ENCODE measurements at regions not wholly inside any gene's neighbourhood (a gene's known extent, or its start where the extent isn't known, plus 50 kb on each side); places are given as distances from the start of the nearest gene placed in this dataset.
A peak's percentile ranks its signal among the peaks of the same experiment; 100 is the strongest.
"Not testable (repeated sequence)": the region's sequence is repeated elsewhere in the genome, so short reads cannot be mapped to it uniquely, and the experiment has no call there.

DNA sequence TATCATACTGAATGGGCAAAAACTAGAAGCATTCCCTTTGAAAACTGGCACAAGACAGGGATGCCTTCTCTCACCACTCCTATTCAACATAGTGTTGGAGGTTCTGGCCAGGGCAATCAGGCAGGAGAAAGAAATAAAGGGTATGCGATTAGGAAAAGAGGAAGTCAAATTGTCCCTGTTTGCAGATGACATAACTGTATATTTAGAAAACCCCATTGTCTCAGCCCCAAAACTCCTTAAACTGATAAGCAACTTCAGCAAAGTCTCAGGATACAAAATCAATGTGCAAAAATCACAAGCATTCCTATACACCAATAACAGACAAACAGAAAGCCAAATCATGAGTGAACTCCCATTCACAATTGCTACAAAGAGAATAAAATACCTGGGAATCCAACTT is 52.5 kb upstream of the CCDC71L start:
- not testable (repeated sequence) for H3K4me3 Mint-ChIP-seq; H3K27me3 Mint-ChIP-seq; H3K4me1 Mint-ChIP-seq; ATAC-seq; DNase-seq; H3K36me3 Mint-ChIP-seq (ENCODE audit: low read depth)
- H3K9me3 Mint-ChIP-seq = peaks cover 14% of the 10 kb centered on the region
- H3K27ac Mint-ChIP-seq = peak overlapping the region; percentile 5

DNA sequence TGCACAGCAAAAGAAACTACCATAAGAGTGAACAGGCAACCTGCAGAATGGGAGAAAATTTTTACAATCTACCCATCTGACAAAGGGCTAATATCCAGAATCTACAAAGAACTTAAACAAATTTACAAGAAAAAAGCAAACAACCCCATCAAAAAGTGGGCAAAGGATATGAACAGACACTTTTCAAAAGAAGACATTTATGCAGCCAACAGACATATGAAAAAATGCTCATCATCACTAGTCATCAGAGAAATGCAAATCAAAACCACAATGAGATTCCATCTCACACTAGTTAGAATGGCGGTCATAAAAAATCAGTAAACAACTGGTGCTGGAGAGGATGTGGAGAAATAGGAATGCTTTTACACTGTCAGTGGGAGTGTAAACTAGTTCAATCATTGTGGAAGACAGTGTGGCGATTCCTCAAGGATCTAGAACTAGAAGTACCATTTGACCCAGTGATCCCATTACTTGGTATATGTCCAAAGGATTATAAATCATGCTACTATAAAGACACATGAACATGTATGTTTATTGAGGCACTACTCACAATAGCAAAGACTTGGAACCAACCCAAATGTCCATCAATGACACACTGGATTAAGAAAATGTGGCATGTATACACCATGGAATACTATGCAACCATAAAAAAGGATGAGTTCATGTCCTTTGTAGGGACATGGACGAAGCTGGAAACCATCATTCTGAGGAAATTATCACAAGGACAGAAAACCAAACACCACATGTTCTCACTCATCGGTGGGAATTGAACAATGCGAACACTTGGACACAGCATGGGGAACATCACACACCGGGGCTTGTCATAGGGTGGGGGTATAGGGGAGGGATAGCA is 53.9 kb upstream of the CCDC71L start:
- peaks cover 12% of the 10 kb centered on the region for H3K4me1 Mint-ChIP-seq
- peaks cover 21% of the 10 kb centered on the region for H3K9me3 Mint-ChIP-seq
- H3K36me3 Mint-ChIP-seq (ENCODE audit: low read depth); H3K4me3 Mint-ChIP-seq; H3K27me3 Mint-ChIP-seq; ATAC-seq; DNase-seq: not testable (repeated sequence)
- peak overlapping the region; percentile 50 for H3K27ac Mint-ChIP-seq

DNA sequence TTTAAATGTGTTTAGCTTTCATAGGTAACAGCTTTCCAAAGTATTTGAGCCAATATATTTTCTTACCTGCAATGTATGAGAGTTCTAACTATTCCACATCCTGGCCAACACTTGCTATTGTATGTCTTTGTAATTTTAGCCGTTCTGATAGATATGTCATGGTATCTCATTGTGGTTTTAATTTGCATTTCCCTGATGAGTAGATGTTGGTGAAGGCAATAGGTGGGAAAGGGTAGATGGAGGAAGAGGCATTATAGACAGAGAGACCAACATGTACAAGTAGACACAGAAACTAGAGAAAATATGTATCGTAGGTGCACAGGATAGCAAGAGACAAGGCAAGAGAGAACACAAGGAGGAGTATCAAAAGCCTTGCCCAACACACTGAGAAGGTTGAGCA is 54.8 kb upstream of the CCDC71L start:
- no peak overlapping the region for H3K27ac Mint-ChIP-seq
- peaks cover 18% of the 10 kb centered on the region for H3K4me1 Mint-ChIP-seq
- DNase-seq (no peak), ATAC-seq (peak; percentile 52)
- H3K9me3 Mint-ChIP-seq = peaks cover 22% of the 10 kb centered on the region
- no peak overlapping the region for H3K4me3 Mint-ChIP-seq
- H3K27me3 Mint-ChIP-seq = no peaks in the 10 kb centered on the region
- peaks cover 3% of the 10 kb centered on the region for H3K36me3 Mint-ChIP-seq (ENCODE audit: low read depth)

DNA sequence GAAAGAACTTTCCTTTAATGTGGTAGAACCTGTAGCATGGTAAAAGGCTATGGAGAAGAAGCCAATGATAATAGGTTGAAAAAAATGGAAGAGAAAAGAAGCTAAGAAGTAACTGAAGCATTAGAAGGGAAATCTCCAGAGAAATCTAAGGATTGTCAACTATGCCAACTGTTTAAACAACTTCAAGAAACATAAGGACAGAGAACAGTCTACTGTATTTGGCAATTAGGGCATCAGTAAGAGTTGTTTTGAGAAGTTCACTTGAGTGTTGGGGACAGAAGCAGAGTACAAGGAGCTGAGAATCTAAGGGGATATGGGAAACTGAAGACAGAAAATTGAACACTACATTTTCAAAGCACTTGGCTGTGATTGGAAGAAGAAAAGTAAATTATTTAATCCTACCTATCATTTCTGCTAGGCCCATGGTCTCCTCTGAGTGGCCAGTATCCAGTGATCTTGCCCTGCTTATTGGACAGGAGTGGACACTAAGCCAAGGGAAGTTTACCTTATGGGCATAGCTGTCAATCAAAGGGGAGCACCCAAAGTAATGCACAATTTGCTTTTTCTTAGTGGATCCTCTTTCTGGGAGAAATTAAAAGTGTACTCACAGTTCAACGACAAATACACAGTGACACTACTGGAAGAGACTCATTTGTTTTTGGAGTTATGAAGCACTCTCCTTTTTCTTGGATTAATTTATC is 56.4 kb upstream of the CCDC71L start:
- Mint-ChIP-seq H3K4me3 (no peak overlapping the region), H3K36me3 (ENCODE audit: low read depth) (peaks cover 3% of the 10 kb centered on the region), H3K9me3 (peaks cover 15% of the 10 kb centered on the region), H3K4me1 (peaks cover 22% of the 10 kb centered on the region), H3K27ac (no peak overlapping the region), H3K27me3 (no peaks in the 10 kb centered on the region)
- DNase-seq = no peak
- ATAC-seq = no peak

DNA sequence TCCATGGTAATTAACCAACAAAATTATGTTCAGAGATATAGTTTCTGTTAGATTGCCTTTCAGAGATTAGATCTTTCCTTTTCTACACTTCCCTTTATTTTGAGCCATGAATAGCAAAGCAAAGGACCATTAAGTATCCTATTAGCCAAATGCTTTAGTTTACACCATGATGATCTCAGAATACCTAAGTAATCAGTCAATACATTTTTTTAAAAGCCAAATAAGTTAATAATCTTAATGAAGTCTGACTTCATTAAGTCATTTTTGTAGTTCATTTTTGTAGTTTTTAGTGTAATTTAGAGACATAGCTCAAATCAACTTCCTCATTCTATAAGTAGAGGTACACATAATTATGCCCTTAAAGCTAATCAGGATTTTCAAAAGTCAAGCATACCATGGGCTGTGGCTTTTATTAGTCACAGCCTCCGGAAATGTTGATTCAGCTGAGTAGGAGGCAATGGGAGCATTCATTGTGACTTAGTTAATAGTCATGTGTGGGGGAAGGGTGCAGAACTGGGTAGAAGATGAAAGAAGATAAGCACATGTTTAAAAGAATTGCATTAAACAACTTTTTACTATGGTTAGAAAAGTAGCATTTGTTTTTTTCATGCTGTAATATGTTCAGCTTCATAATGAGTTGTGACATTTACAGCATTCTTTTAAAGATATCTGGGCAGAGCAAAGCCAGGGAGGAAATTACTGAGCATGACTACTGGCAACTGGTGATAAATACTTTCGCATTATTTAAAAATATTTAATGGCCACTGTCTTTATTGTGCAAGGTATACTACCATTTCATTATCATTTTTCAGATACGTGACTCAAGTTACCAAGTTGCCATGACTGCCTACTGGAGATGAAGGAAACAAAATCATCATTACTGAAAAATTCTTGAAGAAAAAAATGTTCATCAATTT is 57.3 kb upstream of the CCDC71L start:
- ATAC-seq = peak; percentile 95
- Mint-ChIP-seq H3K9me3 (peaks cover 11% of the 10 kb centered on the region), H3K36me3 (ENCODE audit: low read depth) (peaks cover 3% of the 10 kb centered on the region)

DNA sequence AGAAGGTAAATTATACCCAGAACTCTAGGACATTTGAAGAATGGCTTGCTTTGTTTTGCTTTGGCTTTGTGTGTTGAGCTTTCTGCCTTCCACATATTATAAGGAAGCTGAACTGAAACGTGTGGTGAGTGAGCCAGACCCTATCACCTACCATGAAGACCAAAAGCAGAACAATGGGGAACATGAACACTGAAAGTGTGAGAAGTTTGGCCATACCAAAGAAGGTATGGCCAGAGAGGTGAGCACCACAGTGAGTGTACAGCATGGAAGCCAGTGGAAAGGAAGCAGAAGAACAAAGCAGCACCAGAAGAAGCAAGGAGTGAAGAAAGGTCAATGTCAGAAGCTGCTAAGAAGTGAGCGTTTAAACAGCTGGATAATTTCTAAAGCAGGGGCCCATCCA is 59.7 kb upstream of the CCDC71L start:
- H3K27ac Mint-ChIP-seq = peak overlapping the region; percentile 20
- peaks cover 1% of the 10 kb centered on the region for H3K27me3 Mint-ChIP-seq
- no peak overlapping the region for H3K4me3 Mint-ChIP-seq
- H3K36me3 Mint-ChIP-seq (ENCODE audit: low read depth) = peaks cover 2% of the 10 kb centered on the region
- H3K9me3 Mint-ChIP-seq = peaks cover 11% of the 10 kb centered on the region
- H3K4me1 Mint-ChIP-seq = peaks cover 24% of the 10 kb centered on the region
- DNase-seq (no peak), ATAC-seq (no peak)

More for the DNA sequence above, 57.3 kb upstream of the CCDC71L start:
- no peaks in the 10 kb centered on the region for H3K27me3 Mint-ChIP-seq
- H3K4me3 Mint-ChIP-seq = no peak overlapping the region
- DNase-seq = peak; percentile 80
- no peak overlapping the region for H3K27ac Mint-ChIP-seq
- H3K4me1 Mint-ChIP-seq = peaks cover 27% of the 10 kb centered on the region

DNA sequence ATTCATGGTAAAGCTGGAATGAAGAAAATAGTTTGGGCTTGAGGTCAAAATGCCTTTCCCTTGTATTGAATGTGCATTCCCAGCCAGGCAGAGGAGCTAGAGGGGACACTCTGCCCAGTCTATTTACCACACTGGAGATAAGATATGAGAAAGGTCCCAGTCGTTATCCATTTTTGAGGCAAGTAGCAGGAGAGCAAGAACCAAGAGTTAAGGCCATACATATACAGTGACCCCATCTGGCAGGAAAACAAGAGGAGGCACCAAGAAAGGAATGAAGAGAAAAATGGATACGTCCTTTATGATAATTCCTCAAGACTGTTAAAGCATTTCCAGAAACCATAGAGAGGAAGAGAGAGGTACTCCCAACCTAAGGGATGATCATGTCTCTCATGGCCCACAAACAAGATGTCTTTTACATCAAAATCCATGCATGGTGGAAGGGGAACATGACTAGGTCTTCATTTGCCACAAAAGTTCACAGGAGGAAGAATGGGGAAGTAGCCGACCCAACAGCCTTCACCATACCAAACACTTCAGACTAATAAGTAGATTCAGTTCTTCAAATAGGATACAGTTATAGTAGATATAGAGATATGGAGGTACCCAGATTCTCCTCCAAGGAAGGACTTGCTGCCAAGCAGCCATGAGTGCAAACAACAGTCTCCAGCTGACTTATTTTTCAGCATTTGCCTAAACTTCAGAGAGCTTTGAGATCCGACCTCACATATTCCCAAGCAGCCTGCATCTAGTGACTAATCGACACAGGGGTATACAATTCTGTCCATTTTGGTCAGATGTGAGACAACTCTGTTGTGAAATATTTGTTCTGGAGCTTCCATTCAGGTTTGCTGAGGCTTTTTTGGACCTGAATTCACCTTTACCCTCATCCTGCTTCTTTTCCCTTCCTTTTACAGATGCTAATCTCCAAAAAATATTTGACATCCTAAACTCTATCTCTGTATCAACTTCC is 61.1 kb upstream of the CCDC71L start:
- peaks cover 24% of the 10 kb centered on the region for H3K4me1 Mint-ChIP-seq
- no peak for DNase-seq
- no peak overlapping the region for H3K4me3 Mint-ChIP-seq
- H3K27ac Mint-ChIP-seq = no peak overlapping the region
- H3K27me3 Mint-ChIP-seq = peaks cover 1% of the 10 kb centered on the region
- ATAC-seq = no peak
- peaks cover 11% of the 10 kb centered on the region for H3K9me3 Mint-ChIP-seq
- peaks cover 4% of the 10 kb centered on the region for H3K36me3 Mint-ChIP-seq (ENCODE audit: low read depth)

DNA sequence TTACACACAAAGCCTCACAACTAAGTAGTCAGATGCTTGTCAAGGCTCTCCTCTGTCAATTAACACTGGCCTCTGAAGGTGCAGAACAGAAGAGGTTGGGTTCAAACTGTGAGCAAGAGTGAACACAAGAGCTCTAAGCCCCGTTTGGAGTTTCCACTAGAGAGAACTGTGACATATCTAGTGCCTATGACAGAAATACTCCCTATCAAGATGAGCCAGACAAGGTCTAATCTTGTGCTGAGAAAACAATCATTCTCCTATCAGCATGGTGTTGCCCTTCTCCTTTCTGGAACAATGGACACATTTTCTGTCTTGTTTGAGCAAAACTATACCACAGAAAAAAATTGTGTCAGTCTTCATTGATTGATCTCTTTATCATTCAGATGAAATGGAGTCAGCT is 62.4 kb upstream of the CCDC71L start:
- Mint-ChIP-seq H3K36me3 (ENCODE audit: low read depth) (peaks cover 4% of the 10 kb centered on the region), H3K4me3 (no peak overlapping the region), H3K27me3 (peaks cover 1% of the 10 kb centered on the region), H3K4me1 (peaks cover 26% of the 10 kb centered on the region), H3K9me3 (peaks cover 11% of the 10 kb centered on the region), H3K27ac (peak overlapping the region; percentile 36)
- DNase-seq (no peak), ATAC-seq (peak; percentile 40)

DNA sequence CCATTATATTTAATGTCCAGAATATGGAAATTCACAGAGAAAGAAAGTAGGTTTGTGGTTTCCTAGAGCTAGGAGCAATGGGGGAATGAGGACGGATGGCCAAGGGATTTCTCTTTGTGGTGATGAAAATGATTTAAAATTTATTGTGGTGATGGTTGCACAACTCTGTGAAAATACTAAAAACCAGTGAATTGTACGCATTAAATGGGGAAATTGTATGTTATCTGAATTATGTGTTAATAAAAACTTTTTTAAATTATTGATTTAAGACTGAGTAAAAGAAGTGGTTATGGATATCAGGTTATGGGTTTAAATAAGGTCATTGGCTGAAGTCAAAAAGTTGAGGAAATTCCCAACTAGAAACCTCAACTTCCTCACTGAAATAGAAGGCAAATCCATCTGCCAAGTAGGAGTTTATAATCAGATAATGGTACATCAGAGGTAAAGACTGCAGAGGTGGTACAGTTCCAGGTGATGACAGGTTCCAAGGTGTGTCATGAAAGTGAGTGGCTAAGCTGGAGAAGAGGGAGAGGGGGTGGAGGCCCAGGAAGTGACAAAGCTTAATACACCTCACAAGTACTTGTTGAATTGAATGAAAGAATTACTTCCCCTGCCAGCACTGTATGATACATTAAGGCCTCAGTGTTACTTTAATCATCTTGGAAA is 68.9 kb upstream of the CCDC71L start:
- H3K4me3 Mint-ChIP-seq = no peak overlapping the region
- H3K27ac Mint-ChIP-seq = no peak overlapping the region
- no peaks in the 10 kb centered on the region for H3K27me3 Mint-ChIP-seq
- no peaks in the 10 kb centered on the region for H3K9me3 Mint-ChIP-seq
- peaks cover 37% of the 10 kb centered on the region for H3K4me1 Mint-ChIP-seq
- H3K36me3 Mint-ChIP-seq (ENCODE audit: low read depth) = peaks cover 3% of the 10 kb centered on the region
- ATAC-seq = peak; percentile 53
- DNase-seq = no peak

DNA sequence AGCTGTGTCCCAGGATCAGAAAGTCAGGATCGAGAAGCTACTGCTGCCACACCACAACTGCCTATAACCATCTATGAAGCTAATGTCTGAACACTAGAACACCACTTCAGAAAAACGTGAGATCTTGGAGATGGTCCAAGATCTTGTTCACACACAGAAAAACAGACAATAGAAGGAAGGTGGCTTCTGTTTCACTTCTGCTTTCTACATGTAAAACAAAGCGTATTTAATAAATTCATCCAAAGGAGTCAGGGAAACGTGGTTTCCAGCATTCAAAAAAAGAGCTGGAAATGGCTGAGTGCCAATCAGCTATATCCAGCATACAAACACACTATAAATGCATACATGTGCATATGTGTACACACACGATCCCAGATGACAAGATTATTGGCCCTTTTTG is 70.2 kb upstream of the CCDC71L start:
- Mint-ChIP-seq H3K27ac (peak overlapping the region; percentile 29), H3K4me1 (peaks cover 48% of the 10 kb centered on the region), H3K9me3 (no peaks in the 10 kb centered on the region), H3K27me3 (no peaks in the 10 kb centered on the region), H3K36me3 (ENCODE audit: low read depth) (no peaks in the 10 kb centered on the region), H3K4me3 (no peak overlapping the region)
- DNase-seq (no peak), ATAC-seq (no peak)

DNA sequence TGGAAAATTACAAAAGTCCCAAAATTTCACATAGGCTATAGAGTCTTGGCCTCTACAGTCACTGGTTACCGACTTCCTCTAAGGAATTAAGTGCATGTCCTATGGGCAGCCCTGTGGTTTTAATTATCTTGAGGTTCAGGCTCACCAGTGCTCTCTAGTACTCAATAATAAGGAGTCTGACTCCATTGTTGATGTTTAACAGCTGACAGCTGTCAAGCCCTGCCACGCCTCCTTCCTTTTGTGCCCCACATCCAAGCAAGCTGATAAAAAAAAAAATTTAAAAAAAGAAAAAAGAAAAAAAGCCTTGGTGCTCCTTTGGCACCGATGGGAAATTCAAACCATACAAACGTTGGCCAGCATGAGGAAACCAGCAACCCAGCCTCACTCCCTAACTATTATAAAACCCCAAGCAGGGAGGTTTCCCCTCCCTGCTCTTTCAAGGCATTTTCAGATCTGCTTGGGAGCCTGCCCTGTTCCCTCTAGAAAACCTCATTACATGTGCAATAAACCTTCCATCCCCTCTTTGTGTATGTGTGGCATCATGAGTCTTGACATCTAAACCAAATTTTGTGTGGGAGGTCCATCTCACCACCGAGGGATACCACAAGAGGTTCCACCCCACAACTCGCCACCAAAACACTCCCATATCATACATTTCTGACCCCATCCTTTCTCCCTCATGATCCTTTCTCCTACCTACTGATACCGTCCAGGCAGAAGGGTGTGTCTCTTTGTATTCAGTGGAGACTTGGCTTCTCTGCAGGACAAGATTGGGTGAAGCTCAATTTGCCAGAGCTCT is 70.9 kb upstream of the CCDC71L start:
- no peaks in the 10 kb centered on the region for H3K36me3 Mint-ChIP-seq (ENCODE audit: low read depth)
- H3K27ac Mint-ChIP-seq = peak overlapping the region; percentile 75
- H3K9me3 Mint-ChIP-seq = no peaks in the 10 kb centered on the region
- ATAC-seq (peak; percentile 51), DNase-seq (peak; percentile 34)
- peak overlapping the region; percentile 58 for H3K4me3 Mint-ChIP-seq
- no peaks in the 10 kb centered on the region for H3K27me3 Mint-ChIP-seq
- peaks cover 55% of the 10 kb centered on the region for H3K4me1 Mint-ChIP-seq

DNA sequence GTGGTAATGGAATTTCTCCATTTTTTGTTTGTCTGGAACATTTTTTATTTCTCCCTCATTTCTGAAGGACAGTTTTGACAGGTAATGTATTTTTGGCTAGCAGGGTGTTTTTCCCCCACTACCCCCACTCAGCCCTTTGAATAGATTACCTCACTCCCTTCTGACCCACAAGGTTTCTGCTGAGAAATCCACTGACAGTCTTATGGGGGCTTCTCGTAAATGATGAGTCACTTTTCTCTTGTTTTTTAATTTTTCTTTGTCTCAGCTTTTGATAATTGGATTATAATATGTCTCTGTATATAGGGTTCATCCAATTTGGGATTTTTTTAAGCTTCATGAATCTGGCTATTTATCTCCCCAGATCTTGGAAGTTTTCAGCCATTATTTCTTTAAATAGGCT is 74.7 kb upstream of the CCDC71L start:
- no peaks in the 10 kb centered on the region for H3K36me3 Mint-ChIP-seq (ENCODE audit: low read depth)
- H3K4me1 Mint-ChIP-seq = peaks cover 50% of the 10 kb centered on the region
- no peak overlapping the region for H3K4me3 Mint-ChIP-seq
- H3K27me3 Mint-ChIP-seq = no peaks in the 10 kb centered on the region
- DNase-seq = no peak
- H3K27ac Mint-ChIP-seq = peak overlapping the region; percentile 63
- H3K9me3 Mint-ChIP-seq = no peaks in the 10 kb centered on the region
- no peak for ATAC-seq

All from activated naive CD8-positive, alpha-beta T cell treated with anti-CD3 and anti-CD28 coated beads, Interleukin-2, amount 50 U/mL, for 24 hours (primary cell).